GM23338 (cell line): ENCODE measurements at regions not wholly inside any gene's neighbourhood (a gene's known extent, or its start where the extent isn't known, plus 50 kb on each side); places are given as distances from the start of the nearest gene placed in this dataset.

Experiments
- ATAC-seq: fragments of 200-7000 bp; cut with Tn5 transposase; 3 replicates; pipeline ENCODE4 v1.9.1; 2020
- DNase-seq: peaks from one replicate; pipeline ENCODE4 v3.0.0-alpha.2; 2015; ENCODE audit warnings: low spot score
- H2AFZ ChIP-seq: fragments of 200-600 bp; sonication (generic); 2 replicates; pipeline ENCODE4 v1.8.0; 2016; ENCODE audit warnings: antibody characterized with exemption, mild to moderate bottlenecking, moderate library complexity
- H3F3A ChIP-seq: fragments of 200-600 bp; sonication (generic); replicated peaks from 2 replicates; pipeline ENCODE4 v1.8.0; 2017; ENCODE audit warnings: antibody characterized with exemption, mixed run types, low read depth
- H3K27ac ChIP-seq: fragments of 200-600 bp; sonication (generic); 2 replicates; pipeline ENCODE4 v1.6.1; 2016; ENCODE audit warnings: low read depth
- H3K27me3 ChIP-seq: fragments of 200-600 bp; sonication (generic); 2 replicates; pipeline ENCODE4 v1.8.0; 2016; ENCODE audit warnings: mild to moderate bottlenecking, mixed run types, moderate library complexity; ENCODE audit not compliant: insufficient read depth
- H3K36me3 ChIP-seq: fragments of 200-600 bp; sonication (generic); 2 replicates; pipeline ENCODE4 v1.8.0; 2016; ENCODE audit warnings: mild to moderate bottlenecking; ENCODE audit not compliant: insufficient read depth
- H3K4me1 ChIP-seq: fragments of 200-600 bp; sonication (generic); 2 replicates; pipeline ENCODE4 v1.8.0; 2016; ENCODE audit warnings: mild to moderate bottlenecking, moderate library complexity; ENCODE audit not compliant: insufficient read depth
- H3K4me2 ChIP-seq: fragments of 200-600 bp; sonication (generic); 2 replicates; pipeline ENCODE4 v1.7.1; 2017; ENCODE audit warnings: mixed run types
- H3K4me3 ChIP-seq: fragments of 200-600 bp; sonication (generic); 2 replicates; pipeline ENCODE4 v1.6.1; 2016; ENCODE audit warnings: mixed run types
- H3K79me2 ChIP-seq: fragments of 200-600 bp; sonication (generic); replicated peaks from 2 replicates; pipeline ENCODE4 v1.8.0; 2017; ENCODE audit warnings: mild to moderate bottlenecking; ENCODE audit not compliant: insufficient read depth
- H3K9me2 ChIP-seq: fragments of 200-600 bp; sonication (generic); 2 replicates; pipeline ENCODE4 v1.8.0; 2017; ENCODE audit not compliant: insufficient read depth
- H4K20me1 ChIP-seq: fragments of 200-600 bp; sonication (generic); replicated peaks from 2 replicates; pipeline ENCODE4 v1.8.0; 2017; ENCODE audit warnings: mild to moderate bottlenecking; ENCODE audit not compliant: insufficient read depth
- H3K27ac Mint-ChIP-seq: 2 replicates; pipeline ENCODE4 v1.8.0; 2020; ENCODE audit warnings: inconsistent platforms, mild to moderate bottlenecking, moderate library complexity, mixed read lengths
- H3K27me3 Mint-ChIP-seq: 3 replicates; pipeline ENCODE4 v1.8.0; 2022; ENCODE audit warnings: low read depth, mild to moderate bottlenecking, moderate library complexity, mixed read lengths, inconsistent platforms; ENCODE audit not compliant: insufficient read depth, poor library complexity
- H3K36me3 Mint-ChIP-seq: 3 replicates; pipeline ENCODE4 v1.8.0; 2021; ENCODE audit warnings: low read depth, mild to moderate bottlenecking, inconsistent platforms, moderate library complexity, mixed read lengths
- H3K4me1 Mint-ChIP-seq: 3 replicates; pipeline ENCODE4 v1.8.0; 2020; ENCODE audit warnings: mild to moderate bottlenecking, inconsistent platforms, mixed read lengths
- H3K4me3 Mint-ChIP-seq: 3 replicates; pipeline ENCODE4 v1.8.0; 2021; ENCODE audit warnings: moderate library complexity, mild to moderate bottlenecking, inconsistent platforms, mixed read lengths
- H3K9me3 Mint-ChIP-seq: 3 replicates; pipeline ENCODE4 v1.8.0; 2020; ENCODE audit warnings: moderate library complexity, mild to moderate bottlenecking, inconsistent platforms, mixed read lengths
- CREB1 ChIP-seq: fragments of 250-450 bp; sonication (Bioruptor Pico); IDR thresholded peaks from 2 replicates; pipeline ENCODE4 v1.5.0; 2020; ENCODE audit warnings: low read depth, mild to moderate bottlenecking, moderate library complexity
- EZH2 ChIP-seq: fragments of 200-600 bp; sonication (generic); IDR thresholded peaks from one replicate; pipeline ENCODE4 v1.8.0; 2017; ENCODE audit warnings: antibody characterized with exemption, mild to moderate bottlenecking, low read depth; ENCODE audit not compliant: unreplicated experiment
- EZH2phosphoT487 ChIP-seq: fragments of 200-600 bp; sonication (generic); IDR thresholded peaks from one replicate; pipeline ENCODE4 v1.8.1; 2018; ENCODE audit warnings: antibody characterized with exemption; ENCODE audit not compliant: unreplicated experiment
- JUNB ChIP-seq: IDR thresholded peaks from one replicate; pipeline ENCODE4 v1.6.1; 2016; ENCODE audit warnings: antibody characterized with exemption; ENCODE audit not compliant: unreplicated experiment
- NANOG ChIP-seq: IDR thresholded peaks from 2 replicates; pipeline ENCODE4 v1.6.1; 2016; ENCODE audit warnings: antibody characterized with exemption, borderline replicate concordance
- POLR2AphosphoS5 ChIP-seq: IDR thresholded peaks from 2 replicates; pipeline ENCODE4 v1.6.1; 2016; ENCODE audit warnings: antibody characterized with exemption, low read depth
- STAT1 ChIP-seq: IDR thresholded peaks from one replicate; pipeline ENCODE4 v1.6.1; 2016; ENCODE audit warnings: antibody characterized with exemption; ENCODE audit not compliant: unreplicated experiment
- ZNF114 ChIP-seq: fragments of 250-450 bp; sonication (Bioruptor Pico); IDR thresholded peaks from 2 replicates; pipeline ENCODE4 v1.5.0; 2020; ENCODE audit warnings: mild to moderate bottlenecking, moderate library complexity
- ZNF331 ChIP-seq: fragments of 250-450 bp; sonication (Bioruptor Pico); IDR thresholded peaks from 2 replicates; pipeline ENCODE4 v1.5.0; 2020; ENCODE audit warnings: low read depth, mild to moderate bottlenecking, moderate library complexity
- TF ChIP-seq, protein P1 (sequence below): IDR thresholded peaks from 2 replicates; pipeline ENCODE4 v1.6.1; 2016; ENCODE audit warnings: antibody characterized with exemption
- TF ChIP-seq, protein P2 (sequence below), 2 experiments: fragments of 200-600 bp in 1 of 2; sonication (generic) in 1 of 2; conservative IDR thresholded peaks; 2 replicates each; pipeline versions ENCODE4 v1.5.1 to v1.6.1; 2016 to 2017; ENCODE audit warnings: antibody characterized with exemption in 2 of 2, low read depth in 2 of 2, mild to moderate bottlenecking in 2 of 2, moderate library complexity in 1 of 2
- TF ChIP-seq, protein P3 (sequence below): fragments of 250-450 bp; sonication (Bioruptor Pico); IDR thresholded peaks from 2 replicates; pipeline ENCODE4 v1.5.0; 2020; ENCODE audit warnings: mild to moderate bottlenecking, moderate library complexity
- TF ChIP-seq, protein P4 (sequence below): IDR thresholded peaks from one replicate; pipeline ENCODE4 v1.6.1; 2018; ENCODE audit warnings: antibody characterized with exemption; ENCODE audit not compliant: unreplicated experiment

DNA sequence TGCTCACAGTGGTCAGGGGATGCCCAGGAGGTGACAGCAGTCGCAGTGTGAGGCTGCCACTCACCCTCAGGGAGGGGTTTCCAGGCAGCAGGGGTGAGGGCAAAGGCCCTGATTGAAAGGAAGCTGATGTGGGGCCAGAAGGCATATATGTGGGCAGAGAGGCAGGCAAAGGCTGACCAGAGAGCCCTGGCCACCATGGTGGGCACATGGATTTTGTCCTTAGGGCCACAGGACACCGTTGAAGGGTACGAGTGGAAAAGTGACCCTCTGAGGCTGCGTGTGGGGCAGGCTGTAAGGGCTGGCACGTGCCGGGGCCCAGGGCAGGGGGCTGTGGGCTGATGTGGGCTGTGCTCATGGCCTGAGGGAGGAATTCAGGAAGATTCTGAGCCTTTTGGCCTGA is 57.5 kb upstream of the ZNF32 start:
- no peak for TF ChIP-seq POLR2AphosphoS5
- TF ChIP-seq, protein P1, sequence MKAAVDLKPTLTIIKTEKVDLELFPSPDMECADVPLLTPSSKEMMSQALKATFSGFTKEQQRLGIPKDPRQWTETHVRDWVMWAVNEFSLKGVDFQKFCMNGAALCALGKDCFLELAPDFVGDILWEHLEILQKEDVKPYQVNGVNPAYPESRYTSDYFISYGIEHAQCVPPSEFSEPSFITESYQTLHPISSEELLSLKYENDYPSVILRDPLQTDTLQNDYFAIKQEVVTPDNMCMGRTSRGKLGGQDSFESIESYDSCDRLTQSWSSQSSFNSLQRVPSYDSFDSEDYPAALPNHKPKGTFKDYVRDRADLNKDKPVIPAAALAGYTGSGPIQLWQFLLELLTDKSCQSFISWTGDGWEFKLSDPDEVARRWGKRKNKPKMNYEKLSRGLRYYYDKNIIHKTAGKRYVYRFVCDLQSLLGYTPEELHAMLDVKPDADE: no peak
- TF ChIP-seq ZNF331 (CRISPR knock-in tag): no peak
- TF ChIP-seq CREB1 (CRISPR knock-in tag): no peak
- TF ChIP-seq, protein P2, sequence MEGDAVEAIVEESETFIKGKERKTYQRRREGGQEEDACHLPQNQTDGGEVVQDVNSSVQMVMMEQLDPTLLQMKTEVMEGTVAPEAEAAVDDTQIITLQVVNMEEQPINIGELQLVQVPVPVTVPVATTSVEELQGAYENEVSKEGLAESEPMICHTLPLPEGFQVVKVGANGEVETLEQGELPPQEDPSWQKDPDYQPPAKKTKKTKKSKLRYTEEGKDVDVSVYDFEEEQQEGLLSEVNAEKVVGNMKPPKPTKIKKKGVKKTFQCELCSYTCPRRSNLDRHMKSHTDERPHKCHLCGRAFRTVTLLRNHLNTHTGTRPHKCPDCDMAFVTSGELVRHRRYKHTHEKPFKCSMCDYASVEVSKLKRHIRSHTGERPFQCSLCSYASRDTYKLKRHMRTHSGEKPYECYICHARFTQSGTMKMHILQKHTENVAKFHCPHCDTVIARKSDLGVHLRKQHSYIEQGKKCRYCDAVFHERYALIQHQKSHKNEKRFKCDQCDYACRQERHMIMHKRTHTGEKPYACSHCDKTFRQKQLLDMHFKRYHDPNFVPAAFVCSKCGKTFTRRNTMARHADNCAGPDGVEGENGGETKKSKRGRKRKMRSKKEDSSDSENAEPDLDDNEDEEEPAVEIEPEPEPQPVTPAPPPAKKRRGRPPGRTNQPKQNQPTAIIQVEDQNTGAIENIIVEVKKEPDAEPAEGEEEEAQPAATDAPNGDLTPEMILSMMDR (conservative IDR thresholded peaks at IDR 0.05; ENCODE audit: low read depth in 2 of 2): no peak
- TF ChIP-seq JUNB: no peak
- TF ChIP-seq EZH2: no peak
- TF ChIP-seq ZNF114 (CRISPR knock-in tag): no peak
- TF ChIP-seq STAT1: no peak
- TF ChIP-seq, protein P3, sequence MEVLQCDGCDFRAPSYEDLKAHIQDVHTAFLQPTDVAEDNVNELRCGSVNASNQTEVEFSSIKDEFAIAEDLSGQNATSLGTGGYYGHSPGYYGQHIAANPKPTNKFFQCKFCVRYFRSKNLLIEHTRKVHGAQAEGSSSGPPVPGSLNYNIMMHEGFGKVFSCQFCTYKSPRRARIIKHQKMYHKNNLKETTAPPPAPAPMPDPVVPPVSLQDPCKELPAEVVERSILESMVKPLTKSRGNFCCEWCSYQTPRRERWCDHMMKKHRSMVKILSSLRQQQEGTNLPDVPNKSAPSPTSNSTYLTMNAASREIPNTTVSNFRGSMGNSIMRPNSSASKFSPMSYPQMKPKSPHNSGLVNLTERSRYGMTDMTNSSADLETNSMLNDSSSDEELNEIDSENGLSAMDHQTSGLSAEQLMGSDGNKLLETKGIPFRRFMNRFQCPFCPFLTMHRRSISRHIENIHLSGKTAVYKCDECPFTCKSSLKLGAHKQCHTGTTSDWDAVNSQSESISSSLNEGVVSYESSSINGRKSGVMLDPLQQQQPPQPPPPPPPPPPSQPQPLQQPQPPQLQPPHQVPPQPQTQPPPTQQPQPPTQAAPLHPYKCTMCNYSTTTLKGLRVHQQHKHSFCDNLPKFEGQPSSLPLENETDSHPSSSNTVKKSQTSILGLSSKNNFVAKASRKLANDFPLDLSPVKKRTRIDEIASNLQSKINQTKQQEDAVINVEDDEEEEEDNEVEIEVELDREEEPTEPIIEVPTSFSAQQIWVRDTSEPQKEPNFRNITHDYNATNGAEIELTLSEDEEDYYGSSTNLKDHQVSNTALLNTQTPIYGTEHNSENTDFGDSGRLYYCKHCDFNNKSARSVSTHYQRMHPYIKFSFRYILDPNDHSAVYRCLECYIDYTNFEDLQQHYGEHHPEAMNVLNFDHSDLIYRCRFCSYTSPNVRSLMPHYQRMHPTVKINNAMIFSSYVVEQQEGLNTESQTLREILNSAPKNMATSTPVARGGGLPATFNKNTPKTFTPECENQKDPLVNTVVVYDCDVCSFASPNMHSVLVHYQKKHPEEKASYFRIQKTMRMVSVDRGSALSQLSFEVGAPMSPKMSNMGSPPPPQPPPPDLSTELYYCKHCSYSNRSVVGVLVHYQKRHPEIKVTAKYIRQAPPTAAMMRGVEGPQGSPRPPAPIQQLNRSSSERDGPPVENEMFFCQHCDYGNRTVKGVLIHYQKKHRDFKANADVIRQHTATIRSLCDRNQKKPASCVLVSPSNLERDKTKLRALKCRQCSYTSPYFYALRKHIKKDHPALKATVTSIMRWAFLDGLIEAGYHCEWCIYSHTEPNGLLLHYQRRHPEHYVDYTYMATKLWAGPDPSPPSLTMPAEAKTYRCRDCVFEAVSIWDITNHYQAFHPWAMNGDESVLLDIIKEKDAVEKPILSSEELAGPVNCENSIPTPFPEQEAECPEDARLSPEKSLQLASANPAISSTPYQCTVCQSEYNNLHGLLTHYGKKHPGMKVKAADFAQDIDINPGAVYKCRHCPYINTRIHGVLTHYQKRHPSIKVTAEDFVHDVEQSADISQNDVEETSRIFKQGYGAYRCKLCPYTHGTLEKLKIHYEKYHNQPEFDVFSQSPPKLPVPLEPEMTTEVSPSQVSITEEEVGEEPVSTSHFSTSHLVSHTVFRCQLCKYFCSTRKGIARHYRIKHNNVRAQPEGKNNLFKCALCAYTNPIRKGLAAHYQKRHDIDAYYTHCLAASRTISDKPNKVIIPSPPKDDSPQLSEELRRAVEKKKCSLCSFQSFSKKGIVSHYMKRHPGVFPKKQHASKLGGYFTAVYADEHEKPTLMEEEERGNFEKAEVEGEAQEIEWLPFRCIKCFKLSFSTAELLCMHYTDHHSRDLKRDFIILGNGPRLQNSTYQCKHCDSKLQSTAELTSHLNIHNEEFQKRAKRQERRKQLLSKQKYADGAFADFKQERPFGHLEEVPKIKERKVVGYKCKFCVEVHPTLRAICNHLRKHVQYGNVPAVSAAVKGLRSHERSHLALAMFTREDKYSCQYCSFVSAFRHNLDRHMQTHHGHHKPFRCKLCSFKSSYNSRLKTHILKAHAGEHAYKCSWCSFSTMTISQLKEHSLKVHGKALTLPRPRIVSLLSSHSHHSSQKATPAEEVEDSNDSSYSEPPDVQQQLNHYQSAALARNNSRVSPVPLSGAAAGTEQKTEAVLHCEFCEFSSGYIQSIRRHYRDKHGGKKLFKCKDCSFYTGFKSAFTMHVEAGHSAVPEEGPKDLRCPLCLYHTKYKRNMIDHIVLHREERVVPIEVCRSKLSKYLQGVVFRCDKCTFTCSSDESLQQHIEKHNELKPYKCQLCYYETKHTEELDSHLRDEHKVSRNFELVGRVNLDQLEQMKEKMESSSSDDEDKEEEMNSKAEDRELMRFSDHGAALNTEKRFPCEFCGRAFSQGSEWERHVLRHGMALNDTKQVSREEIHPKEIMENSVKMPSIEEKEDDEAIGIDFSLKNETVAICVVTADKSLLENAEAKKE (CRISPR knock-in tag): no peak
- TF ChIP-seq, protein P4, sequence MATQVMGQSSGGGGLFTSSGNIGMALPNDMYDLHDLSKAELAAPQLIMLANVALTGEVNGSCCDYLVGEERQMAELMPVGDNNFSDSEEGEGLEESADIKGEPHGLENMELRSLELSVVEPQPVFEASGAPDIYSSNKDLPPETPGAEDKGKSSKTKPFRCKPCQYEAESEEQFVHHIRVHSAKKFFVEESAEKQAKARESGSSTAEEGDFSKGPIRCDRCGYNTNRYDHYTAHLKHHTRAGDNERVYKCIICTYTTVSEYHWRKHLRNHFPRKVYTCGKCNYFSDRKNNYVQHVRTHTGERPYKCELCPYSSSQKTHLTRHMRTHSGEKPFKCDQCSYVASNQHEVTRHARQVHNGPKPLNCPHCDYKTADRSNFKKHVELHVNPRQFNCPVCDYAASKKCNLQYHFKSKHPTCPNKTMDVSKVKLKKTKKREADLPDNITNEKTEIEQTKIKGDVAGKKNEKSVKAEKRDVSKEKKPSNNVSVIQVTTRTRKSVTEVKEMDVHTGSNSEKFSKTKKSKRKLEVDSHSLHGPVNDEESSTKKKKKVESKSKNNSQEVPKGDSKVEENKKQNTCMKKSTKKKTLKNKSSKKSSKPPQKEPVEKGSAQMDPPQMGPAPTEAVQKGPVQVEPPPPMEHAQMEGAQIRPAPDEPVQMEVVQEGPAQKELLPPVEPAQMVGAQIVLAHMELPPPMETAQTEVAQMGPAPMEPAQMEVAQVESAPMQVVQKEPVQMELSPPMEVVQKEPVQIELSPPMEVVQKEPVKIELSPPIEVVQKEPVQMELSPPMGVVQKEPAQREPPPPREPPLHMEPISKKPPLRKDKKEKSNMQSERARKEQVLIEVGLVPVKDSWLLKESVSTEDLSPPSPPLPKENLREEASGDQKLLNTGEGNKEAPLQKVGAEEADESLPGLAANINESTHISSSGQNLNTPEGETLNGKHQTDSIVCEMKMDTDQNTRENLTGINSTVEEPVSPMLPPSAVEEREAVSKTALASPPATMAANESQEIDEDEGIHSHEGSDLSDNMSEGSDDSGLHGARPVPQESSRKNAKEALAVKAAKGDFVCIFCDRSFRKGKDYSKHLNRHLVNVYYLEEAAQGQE: no peak
- no peak for TF ChIP-seq EZH2phosphoT487
- TF ChIP-seq NANOG: no peak
- Histone ChIP-seq H3K4me1 (no peaks in the 10 kb centered on the region), H3K36me3 (no peaks in the 10 kb centered on the region), H3F3A (no peaks in the 10 kb centered on the region), H2AFZ (no peak overlapping the region), H3K9me2 (no peaks in the 10 kb centered on the region), H3K4me2 (no peak overlapping the region), H3K27me3 (no peaks in the 10 kb centered on the region), H3K4me3 (no peak overlapping the region), H4K20me1 (no peaks in the 10 kb centered on the region), H3K27ac (no peak overlapping the region), H3K79me2 (no peaks in the 10 kb centered on the region)
- Mint-ChIP-seq H3K9me3 (no peaks in the 10 kb centered on the region), H3K27me3 (no peaks in the 10 kb centered on the region), H3K4me1 (no peaks in the 10 kb centered on the region), H3K4me3 (no peak overlapping the region), H3K36me3 (no peaks in the 10 kb centered on the region), H3K27ac (no peak overlapping the region)
- no peak for ATAC-seq
- no peak for DNase-seq
